OCI-LY7 (cell line): ENCODE measurements at regions not wholly inside any gene's neighbourhood (a gene's known extent, or its start where the extent isn't known, plus 50 kb on each side); places are given as distances from the start of the nearest gene placed in this dataset.

ENCODE experiments used
- BruUV-seq: library from RNA; stranded (reverse); fragments of 400-500 nt; replicated peaks from 2 replicates; lab custom pipeline; 2021; lab: Mats Ljungman, UMichigan
- CTCF ChIA-PET: fragments of 300-600 bp; sonication (Branson Sonifier 250); formaldehyde crosslinking; loops from one replicate; lab custom pipeline; 2022; ENCODE audit warnings: antibody characterized with exemption; ENCODE audit not compliant: unreplicated experiment; lab: Charles Lee
- POLR2A ChIA-PET: fragments of 300-600 bp; sonication (Branson Sonifier 250); formaldehyde crosslinking; loops from one replicate; lab custom pipeline; 2022; ENCODE audit warnings: antibody characterized with exemption; lab: Charles Lee
- DNase-seq: peaks from one replicate; pipeline ENCODE4 v3.0.0-alpha.2; 2015; ENCODE audit warnings: low spot score
- H2AFZ ChIP-seq: fragments of 200-600 bp; sonication (generic), shearing (Covaris generic); 2 replicates; pipeline ENCODE4 v1.6.1; 2014; ENCODE audit warnings: mild to moderate bottlenecking, antibody characterized with exemption, low read length, moderate library complexity
- H3K27ac ChIP-seq: fragments of 200-600 bp; sonication (generic); 2 replicates; pipeline ENCODE4 v1.5.1; 2014; ENCODE audit warnings: mixed run types, low read depth, mild to moderate bottlenecking, moderate library complexity, low read length, inconsistent platforms; ENCODE audit not compliant: poor library complexity, severe bottlenecking
- H3K36me3 ChIP-seq: fragments of 200-600 bp; sonication (generic); 2 replicates; pipeline ENCODE4 v1.6.1; 2014; ENCODE audit warnings: mild to moderate bottlenecking, antibody characterized with exemption, low read length, moderate library complexity, mixed read lengths; ENCODE audit not compliant: insufficient read depth
- H3K4me1 ChIP-seq: fragments of 200-600 bp; sonication (generic); 2 replicates; pipeline ENCODE4 v1.5.1; 2014; ENCODE audit warnings: mild to moderate bottlenecking, low read length; ENCODE audit not compliant: insufficient read depth, poor library complexity, severe bottlenecking
- H3K4me2 ChIP-seq: fragments of 200-600 bp; sonication (generic); 2 replicates; pipeline ENCODE4 v1.6.1; 2014; ENCODE audit warnings: mild to moderate bottlenecking, low read length
- H3K4me3 ChIP-seq: fragments of 200-600 bp; sonication (generic); 2 replicates; pipeline ENCODE4 v1.5.1; 2014; ENCODE audit warnings: mild to moderate bottlenecking, low read depth, low read length; ENCODE audit not compliant: poor library complexity, severe bottlenecking
- H3K79me2 ChIP-seq: fragments of 200-600 bp; sonication (generic); 2 replicates; pipeline ENCODE4 v1.6.1; 2016; ENCODE audit warnings: low read depth, mild to moderate bottlenecking, low read length, moderate library complexity, mixed read lengths; ENCODE audit not compliant: insufficient read depth
- H3K9me2 ChIP-seq: fragments of 200-600 bp; sonication (generic); 2 replicates; pipeline ENCODE4 v1.6.1; 2016; ENCODE audit warnings: mild to moderate bottlenecking, low read length, mixed read lengths; ENCODE audit not compliant: insufficient read depth
- H3K9me3 ChIP-seq: fragments of 200-600 bp; sonication (generic); 2 replicates; pipeline ENCODE4 v1.6.1; 2014; ENCODE audit warnings: mild to moderate bottlenecking, mixed run types, low read length, mixed read lengths
- H4K20me1 ChIP-seq: fragments of 200-600 bp; sonication (generic); 2 replicates; pipeline ENCODE4 v1.6.1; 2014; ENCODE audit warnings: mild to moderate bottlenecking, antibody characterized with exemption, low read length, moderate library complexity, mixed read lengths; ENCODE audit not compliant: insufficient read depth
- EZH2phosphoT487 ChIP-seq: fragments of 200-600 bp; sonication (generic); IDR thresholded peaks from 2 replicates; pipeline ENCODE4 v1.6.1; 2018; ENCODE audit warnings: low read depth, borderline replicate concordance, mild to moderate bottlenecking, mixed run types, antibody characterized with exemption, low read length, moderate library complexity, mixed read lengths
- intact Hi-C: fragments of 100-400 bp; cut with micrococcal nuclease; formaldehyde crosslinking; loops from one replicate; pipeline ENCODE4 v1.10.0; 2022; ENCODE audit not compliant: unreplicated experiment
- TF ChIP-seq, protein P1 (sequence below): fragments of 200-600 bp; sonication (generic); conservative IDR thresholded peaks from 2 replicates; pipeline ENCODE4 v1.5.1; 2014; ENCODE audit warnings: mild to moderate bottlenecking, antibody characterized with exemption, low read length, moderate library complexity, mixed read lengths

GRCh38 chr1:198825254-198825653 lies 186.4 kb downstream of the PTPRC start:
- BruUV-seq = no TSS peak
- H3K4me1 ChIP-seq = no peaks in the 10 kb centered on the region
- DNase-seq = no peak
- H3K4me3 ChIP-seq = no peak overlapping the region
- H3K9me2 ChIP-seq = no peaks in the 10 kb centered on the region
- H3K36me3 ChIP-seq = no peaks in the 10 kb centered on the region
- TF ChIP-seq EZH2phosphoT487 = no peak
- TF ChIP-seq, protein P1, sequence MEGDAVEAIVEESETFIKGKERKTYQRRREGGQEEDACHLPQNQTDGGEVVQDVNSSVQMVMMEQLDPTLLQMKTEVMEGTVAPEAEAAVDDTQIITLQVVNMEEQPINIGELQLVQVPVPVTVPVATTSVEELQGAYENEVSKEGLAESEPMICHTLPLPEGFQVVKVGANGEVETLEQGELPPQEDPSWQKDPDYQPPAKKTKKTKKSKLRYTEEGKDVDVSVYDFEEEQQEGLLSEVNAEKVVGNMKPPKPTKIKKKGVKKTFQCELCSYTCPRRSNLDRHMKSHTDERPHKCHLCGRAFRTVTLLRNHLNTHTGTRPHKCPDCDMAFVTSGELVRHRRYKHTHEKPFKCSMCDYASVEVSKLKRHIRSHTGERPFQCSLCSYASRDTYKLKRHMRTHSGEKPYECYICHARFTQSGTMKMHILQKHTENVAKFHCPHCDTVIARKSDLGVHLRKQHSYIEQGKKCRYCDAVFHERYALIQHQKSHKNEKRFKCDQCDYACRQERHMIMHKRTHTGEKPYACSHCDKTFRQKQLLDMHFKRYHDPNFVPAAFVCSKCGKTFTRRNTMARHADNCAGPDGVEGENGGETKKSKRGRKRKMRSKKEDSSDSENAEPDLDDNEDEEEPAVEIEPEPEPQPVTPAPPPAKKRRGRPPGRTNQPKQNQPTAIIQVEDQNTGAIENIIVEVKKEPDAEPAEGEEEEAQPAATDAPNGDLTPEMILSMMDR = no peak
- no peaks in the 10 kb centered on the region for H3K79me2 ChIP-seq
- CTCF ChIA-PET = no interaction called here
- no peak overlapping the region for H3K27ac ChIP-seq
- H3K9me3 ChIP-seq = no peaks in the 10 kb centered on the region
- intact Hi-C loops = no loop called here
- POLR2A ChIA-PET = interaction anchor here (0.7 to 1.9 kb wide), 5 partner anchors 9 to 335 kb away, joined by 3 to 5 read pairs (median 3); no protein-coding TSS in a partner anchor
- H2AFZ ChIP-seq = no peak overlapping the region
- no peaks in the 10 kb centered on the region for H4K20me1 ChIP-seq
- no peak overlapping the region for H3K4me2 ChIP-seq

- H3K4me3 ChIP-seq = no peak overlapping the region
- no peaks in the 10 kb centered on the region for H3K9me3 ChIP-seq
- H3K9me2 ChIP-seq = no peaks in the 10 kb centered on the region
- no peaks in the 10 kb centered on the region for H4K20me1 ChIP-seq
- intact Hi-C loops = no loop called here
- no TSS peak for BruUV-seq
- no peak for DNase-seq
- H3K4me2 ChIP-seq = no peak overlapping the region
- POLR2A ChIA-PET = no interaction called here
- TF ChIP-seq EZH2phosphoT487 = no peak
- TF ChIP-seq, protein P1 = no peak
- H3K36me3 ChIP-seq = no peaks in the 10 kb centered on the region
- H3K27ac ChIP-seq = no peak overlapping the region
- CTCF ChIA-PET = no interaction called here
- no peaks in the 10 kb centered on the region for H3K4me1 ChIP-seq
- no peak overlapping the region for H2AFZ ChIP-seq
- no peaks in the 10 kb centered on the region for H3K79me2 ChIP-seq
Observed at GRCh38 chr1:198829356-198829755, 190.5 kb downstream of the PTPRC start.

- H3K27ac ChIP-seq = no peak overlapping the region
- BruUV-seq = no TSS peak
- no peaks in the 10 kb centered on the region for H3K9me2 ChIP-seq
- intact Hi-C loops = no loop called here
- H3K9me3 ChIP-seq = no peaks in the 10 kb centered on the region
- H4K20me1 ChIP-seq = no peaks in the 10 kb centered on the region
- no peaks in the 10 kb centered on the region for H3K4me1 ChIP-seq
- H2AFZ ChIP-seq = no peak overlapping the region
- no peaks in the 10 kb centered on the region for H3K36me3 ChIP-seq
- no peak overlapping the region for H3K4me2 ChIP-seq
- no peaks in the 10 kb centered on the region for H3K79me2 ChIP-seq
- TF ChIP-seq, protein P1 = peak; percentile 38; the same call in 1 of the 2 replicates
- TF ChIP-seq EZH2phosphoT487 = no peak
- DNase-seq = no peak
- ChIA-PET CTCF (no interaction called here), POLR2A (no interaction called here)
- H3K4me3 ChIP-seq = no peak overlapping the region
Observed at GRCh38 chr1:198829944-198830343, 191.1 kb downstream of the PTPRC start.
